GM10266 (cell line): ENCODE measurements at regions not wholly inside any gene's neighbourhood (a gene's known extent, or its start where the extent isn't known, plus 50 kb on each side); places are given as distances from the start of the nearest gene placed in this dataset.

ENCODE experiments used
- DNase-seq: peaks from one replicate; pipeline ENCODE4 v3.0.0; 2012; ENCODE audit errors: extremely low spot score
- CTCF ChIP-seq: IDR thresholded peaks from 2 replicates; pipeline ENCODE4 v1.5.1; 2012; ENCODE audit warnings: mild to moderate bottlenecking, low read depth; ENCODE audit not compliant: control insufficient read depth, insufficient read depth; ENCODE audit errors: missing control alignments

- TF ChIP-seq CTCF: no peak
- no peak for DNase-seq
Measured at GRCh38 chr2:236908439-236909192, 177.1 kb upstream of the COPS8 start.

GRCh38 chr2:236909193-236909504, 176.5 kb upstream of the COPS8 start:
- TF ChIP-seq CTCF: no peak
- DNase-seq: no peak

- no peak for TF ChIP-seq CTCF
- no peak for DNase-seq
Measured at GRCh38 chr2:236909802-236910201, 175.9 kb upstream of the COPS8 start.

- no peak for DNase-seq
- no peak for TF ChIP-seq CTCF
Measured at GRCh38 chr2:236910781-236911495, 174.8 kb upstream of the COPS8 start.

- no peak for TF ChIP-seq CTCF
- no peak for DNase-seq
Measured at GRCh38 chr2:236912326-236913120, 173.2 kb upstream of the COPS8 start.

- TF ChIP-seq CTCF: no peak
- DNase-seq: no peak
Measured at GRCh38 chr2:236915186-236915585, 170.5 kb upstream of the COPS8 start.
